ENCODE measurements at regions not wholly inside any gene's neighbourhood (a gene's known extent, or its start where the extent isn't known, plus 50 kb on each side); places are given as distances from the start of the nearest gene placed in this dataset.

- TF ChIP-seq EZH2 (IDR thresholded peaks at IDR 0.05; ENCODE audit: low read depth, low read length, severe bottlenecking), result no peak
- TF ChIP-seq EP300 (IDR thresholded peaks at IDR 0.05; ENCODE audit: borderline replicate concordance in 1 of 2, low read depth in 2 of 2, low read length in 2 of 2), result no peak
- TF ChIP-seq, protein P1, sequence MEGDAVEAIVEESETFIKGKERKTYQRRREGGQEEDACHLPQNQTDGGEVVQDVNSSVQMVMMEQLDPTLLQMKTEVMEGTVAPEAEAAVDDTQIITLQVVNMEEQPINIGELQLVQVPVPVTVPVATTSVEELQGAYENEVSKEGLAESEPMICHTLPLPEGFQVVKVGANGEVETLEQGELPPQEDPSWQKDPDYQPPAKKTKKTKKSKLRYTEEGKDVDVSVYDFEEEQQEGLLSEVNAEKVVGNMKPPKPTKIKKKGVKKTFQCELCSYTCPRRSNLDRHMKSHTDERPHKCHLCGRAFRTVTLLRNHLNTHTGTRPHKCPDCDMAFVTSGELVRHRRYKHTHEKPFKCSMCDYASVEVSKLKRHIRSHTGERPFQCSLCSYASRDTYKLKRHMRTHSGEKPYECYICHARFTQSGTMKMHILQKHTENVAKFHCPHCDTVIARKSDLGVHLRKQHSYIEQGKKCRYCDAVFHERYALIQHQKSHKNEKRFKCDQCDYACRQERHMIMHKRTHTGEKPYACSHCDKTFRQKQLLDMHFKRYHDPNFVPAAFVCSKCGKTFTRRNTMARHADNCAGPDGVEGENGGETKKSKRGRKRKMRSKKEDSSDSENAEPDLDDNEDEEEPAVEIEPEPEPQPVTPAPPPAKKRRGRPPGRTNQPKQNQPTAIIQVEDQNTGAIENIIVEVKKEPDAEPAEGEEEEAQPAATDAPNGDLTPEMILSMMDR (IDR thresholded peaks at IDR 0.05; ENCODE audit: control extremely low read depth in 1 of 3, insufficient read depth in 1 of 3, low read depth in 1 of 3, low read length in 3 of 3), result no peak
- TF ChIP-seq JUN (IDR thresholded peaks at IDR 0.05; ENCODE audit: low read depth, low read length), result no peak
- no peak for TF ChIP-seq POLR2A (IDR thresholded peaks at IDR 0.05; ENCODE audit: control extremely low read depth in 1 of 2, low read depth in 2 of 2, low read length in 2 of 2)
- TF ChIP-seq CHD2 (IDR thresholded peaks at IDR 0.05; ENCODE audit: low read length), result no peak
- no peak for TF ChIP-seq BRCA1 (IDR thresholded peaks at IDR 0.05; ENCODE audit: low read depth, low read length)
- TF ChIP-seq SIN3A (conservative IDR thresholded peaks at IDR 0.05 in 1 of 2, IDR thresholded peaks at IDR 0.05 in 1 of 2; ENCODE audit: low read depth in 1 of 2, low read length in 2 of 2), result no peak
- no peak for TF ChIP-seq SUZ12 (IDR thresholded peaks at IDR 0.05; ENCODE audit: low read length)
- TF ChIP-seq, protein P2, sequence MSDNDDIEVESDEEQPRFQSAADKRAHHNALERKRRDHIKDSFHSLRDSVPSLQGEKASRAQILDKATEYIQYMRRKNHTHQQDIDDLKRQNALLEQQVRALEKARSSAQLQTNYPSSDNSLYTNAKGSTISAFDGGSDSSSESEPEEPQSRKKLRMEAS (IDR thresholded peaks at IDR 0.05), result no peak
- TF ChIP-seq SP4 (IDR thresholded peaks at IDR 0.05; ENCODE audit: low read length), result no peak
- TF ChIP-seq YY1 (IDR thresholded peaks at IDR 0.05; ENCODE audit: low read depth, low read length), result no peak
- no peak for TF ChIP-seq TAF1 (IDR thresholded peaks at IDR 0.05; ENCODE audit: low read depth, low read length)
- no peak for TF ChIP-seq TCF12 (IDR thresholded peaks at IDR 0.05; ENCODE audit: low read depth, low read length)
These were observed 60.4 kb upstream of the SLC24A5 start for GRCh38 chr15:48060396-48060795.
